SK-N-SH (cell line): ENCODE measurements at regions not wholly inside any gene's neighbourhood (a gene's known extent, or its start where the extent isn't known, plus 50 kb on each side); places are given as distances from the start of the nearest gene placed in this dataset.
"Not testable (repeated sequence)": the region's sequence is repeated elsewhere in the genome, so short reads cannot be mapped to it uniquely, and the experiment has no call there.

Source experiments
- CTCF ChIA-PET: fragments of 300-600, 350-600 bp; formaldehyde crosslinking; extraction: SDS; loops from one replicate; lab custom pipeline; 2021; lab: Yijun Ruan, JAX
- POLR2A ChIA-PET: fragments of 350-600 bp; sonication (Branson Sonifier 250); formaldehyde crosslinking; extraction: SDS; loops from one replicate; lab custom pipeline; 2020; ENCODE audit warnings: antibody characterized with exemption, inconsistent platforms; lab: Yijun Ruan, JAX
- DNase-seq: peaks from one replicate; pipeline ENCODE4 v3.0.0; 2012
- H2AFZ ChIP-seq: fragments of 200-600 bp; sonication (generic); 2 replicates; pipeline ENCODE4 v1.8.1; 2016; ENCODE audit warnings: antibody characterized with exemption, mild to moderate bottlenecking, low read depth
- H3F3A ChIP-seq: fragments of 200-600 bp; sonication (generic); replicated peaks from 2 replicates; pipeline ENCODE3; 2016; ENCODE audit warnings: antibody characterized with exemption, mild to moderate bottlenecking; ENCODE audit not compliant: insufficient read depth
- H3K27ac ChIP-seq, 2 experiments: fragments of 200-500 bp in 1 of 2; fragments of 200-600 bp in 1 of 2; sonication (Bioruptor generic) in 1 of 2; sonication (generic), shearing (Covaris generic) in 1 of 2; 2 replicates each; pipeline versions ENCODE4 v1.5.1 to v1.6.1; 2014 to 2016; ENCODE audit warnings: low read depth in 2 of 2, inconsistent platforms in 1 of 2, low read length in 1 of 2, mild to moderate bottlenecking in 1 of 2, mixed read lengths in 1 of 2
- H3K27me3 ChIP-seq: fragments of 200-600 bp; sonication (generic), shearing (Covaris generic); 2 replicates; pipeline ENCODE4 v1.6.1; 2016; ENCODE audit warnings: mixed run types; ENCODE audit not compliant: insufficient read depth
- H3K36me3 ChIP-seq, 2 experiments: fragments of 200-500 bp in 1 of 2; fragments of 200-600 bp in 1 of 2; sonication (Bioruptor generic) in 1 of 2; sonication (generic) in 1 of 2; replicated peaks in 1 of 2; 2 replicates each; pipeline versions ENCODE3 to v1.5.1; 2014 to 2016; ENCODE audit warnings: low read length in 1 of 2, mild to moderate bottlenecking in 1 of 2; ENCODE audit not compliant: insufficient read depth in 2 of 2, control insufficient read depth in 1 of 2
- H3K4me1 ChIP-seq, 2 experiments: fragments of 200-500 bp in 1 of 2; fragments of 200-600 bp in 1 of 2; sonication (Bioruptor generic) in 1 of 2; sonication (generic), shearing (Covaris generic) in 1 of 2; 2 replicates each; pipeline versions ENCODE4 v1.5.1 to v1.6.1; 2014 to 2016; ENCODE audit warnings: low read depth in 1 of 2, low read length in 1 of 2, mixed run types in 1 of 2; ENCODE audit not compliant: insufficient read depth in 2 of 2, control insufficient read depth in 1 of 2
- H3K4me2 ChIP-seq: fragments of 200-600 bp; sonication (generic), shearing (Covaris generic); 2 replicates; pipeline ENCODE4 v1.6.1; 2017; ENCODE audit warnings: mixed run types
- H3K4me3 ChIP-seq, 2 experiments: fragments of 200-500 bp in 1 of 2; fragments of 200-600 bp in 1 of 2; sonication (Bioruptor generic) in 1 of 2; sonication (generic), shearing (Covaris generic) in 1 of 2; 2 replicates each; pipeline versions ENCODE4 v1.5.1 to v1.8.1; 2014 to 2016; ENCODE audit warnings: low read depth in 2 of 2, inconsistent platforms in 1 of 2, low read length in 1 of 2, mild to moderate bottlenecking in 1 of 2, mixed read lengths in 1 of 2, moderate library complexity in 1 of 2
- H3K79me2 ChIP-seq: fragments of 200-600 bp; sonication (generic); 2 replicates; pipeline ENCODE4 v1.8.1; 2017; ENCODE audit warnings: mild to moderate bottlenecking; ENCODE audit not compliant: insufficient read depth
- H3K9ac ChIP-seq: fragments of 200-600 bp; sonication (generic); 2 replicates; pipeline ENCODE4 v1.6.1; 2017; ENCODE audit warnings: mixed run types
- H3K9me2 ChIP-seq: fragments of 200-600 bp; sonication (generic); 2 replicates; pipeline ENCODE4 v1.6.1; 2017; ENCODE audit warnings: mixed run types
- H3K9me3 ChIP-seq: fragments of 200-600 bp; sonication (generic); 2 replicates; pipeline ENCODE4 v1.6.1; 2017; ENCODE audit warnings: mixed run types, mild to moderate bottlenecking, moderate library complexity
- H4K20me1 ChIP-seq: fragments of 200-600 bp; sonication (generic); 2 replicates; pipeline ENCODE4 v1.6.1; 2017; ENCODE audit warnings: mild to moderate bottlenecking, mixed run types; ENCODE audit not compliant: insufficient read depth
- FOSL2 ChIP-seq: IDR thresholded peaks from 2 replicates; pipeline ENCODE4 v1.4.0; 2012; ENCODE audit warnings: low read depth, mild to moderate bottlenecking, moderate library complexity, borderline replicate concordance
- GABPA ChIP-seq: IDR thresholded peaks from 2 replicates; pipeline ENCODE4 v1.4.0; 2012; ENCODE audit warnings: low read depth, mild to moderate bottlenecking
- IRF3 ChIP-seq: fragments of 150-350 bp; IDR thresholded peaks from 2 replicates; pipeline ENCODE4 v1.6.1; 2016; ENCODE audit warnings: mild to moderate bottlenecking, low read depth, low read length
- RAD21 ChIP-seq: IDR thresholded peaks from 2 replicates; pipeline ENCODE4 v1.6.1; 2012; ENCODE audit warnings: mild to moderate bottlenecking, low read length
- RCOR1 ChIP-seq: fragments of 150-350 bp; IDR thresholded peaks from 2 replicates; pipeline ENCODE4 v1.6.1; 2017; ENCODE audit warnings: antibody characterized with exemption, low read length
- RFX5 ChIP-seq: IDR thresholded peaks from 2 replicates; pipeline ENCODE4 v1.6.1; 2012; ENCODE audit warnings: mild to moderate bottlenecking, improper control_type of control experiment, low read length
- RXRA ChIP-seq: IDR thresholded peaks from 2 replicates; pipeline ENCODE4 v1.4.0; 2012; ENCODE audit warnings: low read depth, mild to moderate bottlenecking, borderline replicate concordance
- SIN3A ChIP-seq: IDR thresholded peaks from 2 replicates; pipeline ENCODE4 v1.6.1; 2012; ENCODE audit warnings: low read depth, mild to moderate bottlenecking, low read length, moderate library complexity, borderline replicate concordance
- SMC3 ChIP-seq: IDR thresholded peaks from 2 replicates; pipeline ENCODE4 v1.6.1; 2012; ENCODE audit warnings: low read depth, low read length, improper control_type of control experiment
- TAF1 ChIP-seq: IDR thresholded peaks from 2 replicates; pipeline ENCODE4 v1.6.1; 2012; ENCODE audit warnings: low read depth, mild to moderate bottlenecking, low read length, moderate library complexity, borderline replicate concordance
- WGBS: methylation state at CpG from one replicate; pipeline ENCODE4 v1.1.6; 2017; ENCODE audit warnings: low lambda C conversion rate; 5-methylcytosine and 5-hydroxymethylcytosine counted together
- TF ChIP-seq, protein P1 (sequence below): fragments of 200-600 bp; sonication (generic); IDR thresholded peaks from 2 replicates; pipeline ENCODE4 v1.6.1; 2017; ENCODE audit warnings: antibody characterized with exemption, mild to moderate bottlenecking, moderate library complexity
- TF ChIP-seq, protein P2 (sequence below): IDR thresholded peaks from 2 replicates; pipeline ENCODE4 v1.6.1; 2012; ENCODE audit warnings: mild to moderate bottlenecking, low read depth, low read length, moderate library complexity

- 30% methylated on average over 14 of the region's 14 CpGs for WGBS
- TF ChIP-seq GABPA (no peak), IRF3 (no peak), SMC3 (no peak), RXRA (no peak), SIN3A (no peak), RFX5 (no peak), RAD21 (no peak), FOSL2 (no peak), TAF1 (no peak), RCOR1 (no peak)
- TF ChIP-seq, protein P1, sequence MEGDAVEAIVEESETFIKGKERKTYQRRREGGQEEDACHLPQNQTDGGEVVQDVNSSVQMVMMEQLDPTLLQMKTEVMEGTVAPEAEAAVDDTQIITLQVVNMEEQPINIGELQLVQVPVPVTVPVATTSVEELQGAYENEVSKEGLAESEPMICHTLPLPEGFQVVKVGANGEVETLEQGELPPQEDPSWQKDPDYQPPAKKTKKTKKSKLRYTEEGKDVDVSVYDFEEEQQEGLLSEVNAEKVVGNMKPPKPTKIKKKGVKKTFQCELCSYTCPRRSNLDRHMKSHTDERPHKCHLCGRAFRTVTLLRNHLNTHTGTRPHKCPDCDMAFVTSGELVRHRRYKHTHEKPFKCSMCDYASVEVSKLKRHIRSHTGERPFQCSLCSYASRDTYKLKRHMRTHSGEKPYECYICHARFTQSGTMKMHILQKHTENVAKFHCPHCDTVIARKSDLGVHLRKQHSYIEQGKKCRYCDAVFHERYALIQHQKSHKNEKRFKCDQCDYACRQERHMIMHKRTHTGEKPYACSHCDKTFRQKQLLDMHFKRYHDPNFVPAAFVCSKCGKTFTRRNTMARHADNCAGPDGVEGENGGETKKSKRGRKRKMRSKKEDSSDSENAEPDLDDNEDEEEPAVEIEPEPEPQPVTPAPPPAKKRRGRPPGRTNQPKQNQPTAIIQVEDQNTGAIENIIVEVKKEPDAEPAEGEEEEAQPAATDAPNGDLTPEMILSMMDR = no peak
- TF ChIP-seq, protein P2, sequence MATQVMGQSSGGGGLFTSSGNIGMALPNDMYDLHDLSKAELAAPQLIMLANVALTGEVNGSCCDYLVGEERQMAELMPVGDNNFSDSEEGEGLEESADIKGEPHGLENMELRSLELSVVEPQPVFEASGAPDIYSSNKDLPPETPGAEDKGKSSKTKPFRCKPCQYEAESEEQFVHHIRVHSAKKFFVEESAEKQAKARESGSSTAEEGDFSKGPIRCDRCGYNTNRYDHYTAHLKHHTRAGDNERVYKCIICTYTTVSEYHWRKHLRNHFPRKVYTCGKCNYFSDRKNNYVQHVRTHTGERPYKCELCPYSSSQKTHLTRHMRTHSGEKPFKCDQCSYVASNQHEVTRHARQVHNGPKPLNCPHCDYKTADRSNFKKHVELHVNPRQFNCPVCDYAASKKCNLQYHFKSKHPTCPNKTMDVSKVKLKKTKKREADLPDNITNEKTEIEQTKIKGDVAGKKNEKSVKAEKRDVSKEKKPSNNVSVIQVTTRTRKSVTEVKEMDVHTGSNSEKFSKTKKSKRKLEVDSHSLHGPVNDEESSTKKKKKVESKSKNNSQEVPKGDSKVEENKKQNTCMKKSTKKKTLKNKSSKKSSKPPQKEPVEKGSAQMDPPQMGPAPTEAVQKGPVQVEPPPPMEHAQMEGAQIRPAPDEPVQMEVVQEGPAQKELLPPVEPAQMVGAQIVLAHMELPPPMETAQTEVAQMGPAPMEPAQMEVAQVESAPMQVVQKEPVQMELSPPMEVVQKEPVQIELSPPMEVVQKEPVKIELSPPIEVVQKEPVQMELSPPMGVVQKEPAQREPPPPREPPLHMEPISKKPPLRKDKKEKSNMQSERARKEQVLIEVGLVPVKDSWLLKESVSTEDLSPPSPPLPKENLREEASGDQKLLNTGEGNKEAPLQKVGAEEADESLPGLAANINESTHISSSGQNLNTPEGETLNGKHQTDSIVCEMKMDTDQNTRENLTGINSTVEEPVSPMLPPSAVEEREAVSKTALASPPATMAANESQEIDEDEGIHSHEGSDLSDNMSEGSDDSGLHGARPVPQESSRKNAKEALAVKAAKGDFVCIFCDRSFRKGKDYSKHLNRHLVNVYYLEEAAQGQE = no peak
- Histone ChIP-seq H3K79me2 (no peaks in the 10 kb centered on the region), H4K20me1 (no peaks in the 10 kb centered on the region), H3K4me3 (no peak overlapping the region), H3K36me3 (no peaks in the 10 kb centered on the region), H3K9me2 (no peaks in the 10 kb centered on the region), H3K9me3 (no peaks in the 10 kb centered on the region), H3K27me3 (peaks cover 49% of the 10 kb centered on the region; the same call in 1 of the 2 replicates), H2AFZ (no peak overlapping the region), H3F3A (no peaks in the 10 kb centered on the region), H3K27ac (no peak overlapping the region), H3K4me2 (no peak overlapping the region), H3K9ac (no peak overlapping the region), H3K4me1 (no peaks in the 10 kb centered on the region)
- POLR2A ChIA-PET = no interaction called here
- CTCF ChIA-PET = no interaction called here
- DNase-seq = no peak
Measured at GRCh38 chr9:107819772-107820565, 330.4 kb upstream of the KLF4 start.

GRCh38 chr9:107818503-107818829 is 328.9 kb upstream of the KLF4 start:
- H3K9ac ChIP-seq, H2AFZ ChIP-seq, H3K4me3 ChIP-seq, H3K36me3 ChIP-seq, H3K79me2 ChIP-seq, H3K9me3 ChIP-seq, DNase-seq, H3K27ac ChIP-seq, H4K20me1 ChIP-seq, H3K9me2 ChIP-seq, POLR2A ChIA-PET, H3K4me2 ChIP-seq, H3K4me1 ChIP-seq, H3F3A ChIP-seq, CTCF ChIA-PET: not testable (repeated sequence)
- WGBS = 40% methylated on average over 6 of the region's 6 CpGs
- H3K27me3 ChIP-seq = peaks cover 41% of the 10 kb centered on the region; the same call in 1 of the 2 replicates

- DNase-seq, H3K4me1 ChIP-seq, H4K20me1 ChIP-seq, H3K4me2 ChIP-seq, H3F3A ChIP-seq, H3K4me3 ChIP-seq, H3K9me3 ChIP-seq, H3K27ac ChIP-seq, CTCF ChIA-PET, H3K36me3 ChIP-seq, H2AFZ ChIP-seq, POLR2A ChIA-PET, H3K9ac ChIP-seq, H3K79me2 ChIP-seq, H3K9me2 ChIP-seq: not testable (repeated sequence)
- 68% methylated on average over 13 of the region's 55 CpGs for WGBS
- peaks cover 36% of the 10 kb centered on the region; the same call in 1 of the 2 replicates for H3K27me3 ChIP-seq
Measured at GRCh38 chr9:107817595-107818502, 328.3 kb upstream of the KLF4 start.
